GM23248 (cell line): ENCODE measurements at regions not wholly inside any gene's neighbourhood (a gene's known extent, or its start where the extent isn't known, plus 50 kb on each side); places are given as distances from the start of the nearest gene placed in this dataset.

Experiments
- DNase-seq: peaks from one replicate; pipeline ENCODE4 v3.0.0-alpha.2; 2015
- H2AFZ ChIP-seq: fragments of 200-600 bp; sonication (generic); 2 replicates; pipeline ENCODE4 v1.6.1; 2016; ENCODE audit warnings: antibody characterized with exemption
- H3F3A ChIP-seq: fragments of 200-600 bp; sonication (generic); 2 replicates; pipeline ENCODE4 v1.6.1; 2016; ENCODE audit warnings: mild to moderate bottlenecking, antibody characterized with exemption, mixed run types; ENCODE audit not compliant: insufficient read depth
- H3K27ac ChIP-seq: fragments of 200-600 bp; sonication (generic); 2 replicates; pipeline ENCODE4 v1.5.1; 2016; ENCODE audit warnings: mild to moderate bottlenecking
- H3K27me3 ChIP-seq: fragments of 200-600 bp; sonication (generic); replicated peaks from 2 replicates; pipeline ENCODE4 v1.6.1; 2016; ENCODE audit warnings: mild to moderate bottlenecking; ENCODE audit not compliant: insufficient read depth
- H3K36me3 ChIP-seq: fragments of 200-600 bp; sonication (generic); 2 replicates; pipeline ENCODE4 v1.6.1; 2016; ENCODE audit warnings: low read depth, mild to moderate bottlenecking
- H3K4me1 ChIP-seq: fragments of 200-600 bp; sonication (generic); 2 replicates; pipeline ENCODE4 v1.6.1; 2016; ENCODE audit warnings: mild to moderate bottlenecking; ENCODE audit not compliant: insufficient read depth
- H3K4me2 ChIP-seq: fragments of 200-600 bp; sonication (generic); one replicate; pipeline ENCODE4 v1.6.1; 2016; ENCODE audit warnings: mild to moderate bottlenecking; ENCODE audit not compliant: unreplicated experiment
- H3K4me3 ChIP-seq: fragments of 200-600 bp; sonication (generic); 2 replicates; pipeline ENCODE4 v1.5.1; 2016; ENCODE audit warnings: mild to moderate bottlenecking
- H3K79me2 ChIP-seq: fragments of 200-600 bp; sonication (generic); 2 replicates; pipeline ENCODE4 v1.6.1; 2016; ENCODE audit warnings: mild to moderate bottlenecking; ENCODE audit not compliant: insufficient read depth
- H3K9ac ChIP-seq: fragments of 200-600 bp; sonication (generic); 2 replicates; pipeline ENCODE4 v1.6.1; 2016; ENCODE audit warnings: mild to moderate bottlenecking
- H3K9me2 ChIP-seq: fragments of 200-600 bp; sonication (generic); 2 replicates; pipeline ENCODE4 v1.6.1; 2016; ENCODE audit warnings: mixed run types, mild to moderate bottlenecking, moderate library complexity; ENCODE audit not compliant: insufficient read depth
- H3K9me3 ChIP-seq: fragments of 200-600 bp; sonication (generic); one replicate; pipeline ENCODE4 v1.6.1; 2017; ENCODE audit warnings: low read depth
- H4K20me1 ChIP-seq: fragments of 200-600 bp; sonication (generic); 2 replicates; pipeline ENCODE4 v1.6.0; 2016; ENCODE audit not compliant: insufficient read depth
- EZH2 ChIP-seq: fragments of 200-600 bp; sonication (generic); IDR thresholded peaks from 2 replicates; pipeline ENCODE4 v1.6.1; 2018; ENCODE audit warnings: antibody characterized with exemption, mild to moderate bottlenecking; ENCODE audit not compliant: insufficient read depth, poor library complexity, severe bottlenecking
- EZH2phosphoT487 ChIP-seq: fragments of 200-600 bp; sonication (generic); IDR thresholded peaks from 2 replicates; pipeline ENCODE4 v1.6.1; 2018; ENCODE audit warnings: antibody characterized with exemption, moderate library complexity, mild to moderate bottlenecking, low read depth; ENCODE audit not compliant: insufficient read depth
- WGBS, 2 experiments: methylation state at CpG; one replicate each; pipeline ENCODE4 v1.1.6; 2015 to 2017; ENCODE audit warnings: low lambda C conversion rate in 2 of 2, low coverage in 1 of 2; ENCODE audit errors: missing lambda C conversion rate in 2 of 2; 5-methylcytosine and 5-hydroxymethylcytosine counted together
- in situ Hi-C: fragments of 300-500 bp; cut with MboI; formaldehyde crosslinking; loops from 2 replicates; pipeline ENCODE4 v1.15.0; 2020

GRCh38 chr3:104961851-104962250 is 404.9 kb upstream of the ALCAM start:
- Histone ChIP-seq H4K20me1 (no peaks in the 10 kb centered on the region), H3K4me3 (no peak overlapping the region), H3K9me2 (0 out of 2 replicates have a peak, but pooled peaks cover 5% of the 10 kb centered on the region), H3K9me3 (no peaks in the 10 kb centered on the region), H3K9ac (no peak overlapping the region), H3K79me2 (no peaks in the 10 kb centered on the region), H3F3A (no peaks in the 10 kb centered on the region), H2AFZ (peak overlapping the region; percentile 33; the same call in 1 of the 2 replicates), H3K4me2 (no peak overlapping the region), H3K4me1 (peaks cover 7% of the 10 kb centered on the region), H3K27me3 (no peaks in the 10 kb centered on the region), H3K27ac (no peak overlapping the region), H3K36me3 (no peaks in the 10 kb centered on the region)
- TF ChIP-seq EZH2 (no peak), EZH2phosphoT487 (no peak)
- in situ Hi-C loops, result no loop called here
- WGBS, 2 experiments, result 21 to 30% methylated on average over 1 of the region's 1 CpG
- no peak for DNase-seq

GRCh38 chr3:104974316-104974715 is 392.4 kb upstream of the ALCAM start:
- Histone ChIP-seq H3K4me3 (no peak overlapping the region), H3K79me2 (no peaks in the 10 kb centered on the region), H4K20me1 (no peaks in the 10 kb centered on the region), H3K9me2 (no peaks in the 10 kb centered on the region), H3K27ac (no peak overlapping the region), H3K4me1 (no peaks in the 10 kb centered on the region), H2AFZ (no peak overlapping the region), H3K9ac (no peak overlapping the region), H3K36me3 (no peaks in the 10 kb centered on the region), H3K9me3 (no peaks in the 10 kb centered on the region), H3F3A (no peaks in the 10 kb centered on the region), H3K4me2 (no peak overlapping the region), H3K27me3 (no peaks in the 10 kb centered on the region)
- no peak for DNase-seq
- TF ChIP-seq EZH2, result no peak
- TF ChIP-seq EZH2phosphoT487, result no peak
- in situ Hi-C loops, result no loop called here
- 55 to 61% methylated on average over 5 of the region's 5 CpGs for WGBS, 2 experiments

- H3K9ac ChIP-seq, result no peak overlapping the region
- no peaks in the 10 kb centered on the region for H3K4me1 ChIP-seq
- H2AFZ ChIP-seq, result no peak overlapping the region
- no peak overlapping the region for H3K4me2 ChIP-seq
- H3K79me2 ChIP-seq, result no peaks in the 10 kb centered on the region
- no peaks in the 10 kb centered on the region for H3F3A ChIP-seq
- no peaks in the 10 kb centered on the region for H4K20me1 ChIP-seq
- no peak for DNase-seq
- no peaks in the 10 kb centered on the region for H3K27me3 ChIP-seq
- no peaks in the 10 kb centered on the region for H3K9me2 ChIP-seq
- H3K27ac ChIP-seq, result no peak overlapping the region
- TF ChIP-seq EZH2, result no peak
- no peak for TF ChIP-seq EZH2phosphoT487
- in situ Hi-C loops, result no loop called here
- 60% methylated on average over 3 of the region's 3 CpGs for WGBS, 2 experiments
- no peak overlapping the region for H3K4me3 ChIP-seq
- no peaks in the 10 kb centered on the region for H3K9me3 ChIP-seq
- H3K36me3 ChIP-seq, result no peaks in the 10 kb centered on the region
These were observed 389.0 kb upstream of the ALCAM start for GRCh38 chr3:104977719-104978118.

- H4K20me1 ChIP-seq, result no peaks in the 10 kb centered on the region
- H3K9me2 ChIP-seq, result no peaks in the 10 kb centered on the region
- H3K9me3 ChIP-seq, result no peaks in the 10 kb centered on the region
- H3K79me2 ChIP-seq, result no peaks in the 10 kb centered on the region
- no peaks in the 10 kb centered on the region for H3F3A ChIP-seq
- no peak overlapping the region for H3K9ac ChIP-seq
- H3K4me2 ChIP-seq, result no peak overlapping the region
- TF ChIP-seq EZH2 (no peak), EZH2phosphoT487 (no peak)
- WGBS, 2 experiments, result 54 to 55% methylated on average over 1 of the region's 1 CpG
- H3K36me3 ChIP-seq, result no peaks in the 10 kb centered on the region
- no peaks in the 10 kb centered on the region for H3K27me3 ChIP-seq
- H3K4me1 ChIP-seq, result no peaks in the 10 kb centered on the region
- in situ Hi-C loops, result no loop called here
- no peak overlapping the region for H3K4me3 ChIP-seq
- DNase-seq, result no peak
- no peak overlapping the region for H3K27ac ChIP-seq
- H2AFZ ChIP-seq, result no peak overlapping the region
These were observed 384.6 kb upstream of the ALCAM start for GRCh38 chr3:104982130-104982529.

GRCh38 chr3:104987859-104988258 is 378.9 kb upstream of the ALCAM start:
- no peaks in the 10 kb centered on the region for H3K27me3 ChIP-seq
- no peak for TF ChIP-seq EZH2
- no peak for TF ChIP-seq EZH2phosphoT487
- 43% methylated on average over 2 of the region's 2 CpGs for WGBS, 2 experiments
- H3K9me2 ChIP-seq, result no peaks in the 10 kb centered on the region
- no peak overlapping the region for H3K4me3 ChIP-seq
- H2AFZ ChIP-seq, result no peak overlapping the region
- no peaks in the 10 kb centered on the region for H4K20me1 ChIP-seq
- peak; percentile 1 for DNase-seq
- no peaks in the 10 kb centered on the region for H3K9me3 ChIP-seq
- H3K27ac ChIP-seq, result no peak overlapping the region
- H3K4me1 ChIP-seq, result no peaks in the 10 kb centered on the region
- H3K9ac ChIP-seq, result no peak overlapping the region
- no peak overlapping the region for H3K4me2 ChIP-seq
- H3F3A ChIP-seq, result no peaks in the 10 kb centered on the region
- no peaks in the 10 kb centered on the region for H3K36me3 ChIP-seq
- H3K79me2 ChIP-seq, result no peaks in the 10 kb centered on the region
- in situ Hi-C loops, result no loop called here
